Loucy (cell line): ENCODE measurements at regions not wholly inside any gene's neighbourhood (a gene's known extent, or its start where the extent isn't known, plus 50 kb on each side); places are given as distances from the start of the nearest gene placed in this dataset.

Experiments
- H2AFZ ChIP-seq: fragments of 200-600 bp; sonication (generic); 2 replicates; pipeline ENCODE4 v1.6.0; 2016; ENCODE audit warnings: antibody characterized with exemption, mild to moderate bottlenecking, low read length, moderate library complexity
- H3F3A ChIP-seq: fragments of 200-600 bp; 2 replicates; pipeline ENCODE4 v1.6.0; 2016; ENCODE audit warnings: antibody characterized with exemption, low read depth, mild to moderate bottlenecking
- H3K27me3 ChIP-seq: fragments of 200-600 bp; sonication (generic); 2 replicates; pipeline ENCODE4 v1.6.1; 2014; ENCODE audit warnings: low read length, mild to moderate bottlenecking; ENCODE audit not compliant: insufficient read depth, poor library complexity, severe bottlenecking
- H3K36me3 ChIP-seq: fragments of 200-600 bp; sonication (generic); 2 replicates; pipeline ENCODE4 v1.6.1; 2016; ENCODE audit warnings: low read length; ENCODE audit not compliant: insufficient read depth
- H3K4me1 ChIP-seq: fragments of 200-600 bp; sonication (generic); 2 replicates; pipeline ENCODE4 v1.5.1; 2014; ENCODE audit warnings: low read length, mild to moderate bottlenecking; ENCODE audit not compliant: insufficient read depth, poor library complexity, severe bottlenecking
- H3K4me2 ChIP-seq: fragments of 200-600 bp; sonication (generic); 2 replicates; pipeline ENCODE4 v1.6.0; 2014; ENCODE audit warnings: antibody characterized with exemption, low read length, low read depth, mild to moderate bottlenecking; ENCODE audit not compliant: poor library complexity, severe bottlenecking
- H3K4me3 ChIP-seq: fragments of 200-600 bp; sonication (generic); 2 replicates; pipeline ENCODE4 v1.5.1; 2014; ENCODE audit warnings: low read length, mild to moderate bottlenecking, mixed read lengths; ENCODE audit not compliant: poor library complexity, severe bottlenecking
- H3K79me2 ChIP-seq: fragments of 200-600 bp; sonication (generic); 2 replicates; pipeline ENCODE4 v1.6.1; 2014; ENCODE audit warnings: low read length; ENCODE audit not compliant: insufficient read depth
- H3K9ac ChIP-seq: fragments of 200-600 bp; sonication (generic); 2 replicates; pipeline ENCODE4 v1.6.0; 2014; ENCODE audit warnings: mild to moderate bottlenecking, low read depth, low read length, moderate library complexity; ENCODE audit not compliant: poor library complexity, severe bottlenecking
- H3K9me2 ChIP-seq: fragments of 200-600 bp; sonication (generic); replicated peaks from 2 replicates; pipeline ENCODE4 v1.6.1; 2016; ENCODE audit warnings: low read depth, low read length, mixed read lengths
- H3K9me3 ChIP-seq: fragments of 200-600 bp; sonication (generic); 2 replicates; pipeline ENCODE4 v1.6.1; 2014; ENCODE audit warnings: mild to moderate bottlenecking, antibody characterized with exemption, low read length, low read depth; ENCODE audit not compliant: insufficient read depth
- H4K20me1 ChIP-seq: fragments of 200-600 bp; sonication (generic); 2 replicates; pipeline ENCODE4 v1.6.0; 2014; ENCODE audit warnings: antibody characterized with exemption, low read length, mild to moderate bottlenecking; ENCODE audit not compliant: insufficient read depth, poor library complexity, severe bottlenecking
- EZH2phosphoT487 ChIP-seq: fragments of 200-600 bp; IDR thresholded peaks from 2 replicates; pipeline ENCODE4 v1.6.1; 2018; ENCODE audit warnings: antibody characterized with exemption, mild to moderate bottlenecking, moderate library complexity, borderline replicate concordance
- TF ChIP-seq, protein P1 (sequence below): fragments of 200-600 bp; sonication (generic); conservative IDR thresholded peaks from 2 replicates; pipeline ENCODE4 v1.5.1; 2014; ENCODE audit warnings: mild to moderate bottlenecking, antibody characterized with exemption, low read length

DNA sequence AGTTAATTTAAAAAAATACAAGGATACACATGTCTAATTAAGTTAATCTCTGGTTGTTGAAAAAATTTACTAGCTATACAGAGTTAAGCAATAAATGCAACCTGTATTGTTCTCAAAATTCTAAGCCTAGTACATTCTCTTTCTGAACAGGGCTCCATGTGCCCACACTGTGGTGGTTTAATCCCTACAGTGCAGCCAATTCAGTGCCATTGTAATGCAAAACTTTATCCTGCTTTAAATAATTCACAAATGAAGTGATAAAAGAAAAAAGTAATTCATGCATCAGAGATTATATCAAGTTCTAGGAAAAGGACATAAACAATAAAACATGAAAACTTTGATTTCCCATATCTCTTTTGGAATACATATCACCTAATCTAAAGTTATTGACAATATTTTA is 1089.2 kb downstream of the C4orf33 start:
- Histone ChIP-seq H3K4me3 (no peak overlapping the region), H2AFZ (no peak overlapping the region), H3K79me2 (no peaks in the 10 kb centered on the region), H3K27me3 (no peaks in the 10 kb centered on the region), H3K36me3 (no peaks in the 10 kb centered on the region), H4K20me1 (no peaks in the 10 kb centered on the region), H3K9ac (no peak overlapping the region), H3F3A (no peaks in the 10 kb centered on the region), H3K4me1 (no peaks in the 10 kb centered on the region), H3K9me2 (no peaks in the 10 kb centered on the region), H3K9me3 (no peaks in the 10 kb centered on the region), H3K4me2 (no peak overlapping the region)
- no peak for TF ChIP-seq EZH2phosphoT487
- TF ChIP-seq, protein P1, sequence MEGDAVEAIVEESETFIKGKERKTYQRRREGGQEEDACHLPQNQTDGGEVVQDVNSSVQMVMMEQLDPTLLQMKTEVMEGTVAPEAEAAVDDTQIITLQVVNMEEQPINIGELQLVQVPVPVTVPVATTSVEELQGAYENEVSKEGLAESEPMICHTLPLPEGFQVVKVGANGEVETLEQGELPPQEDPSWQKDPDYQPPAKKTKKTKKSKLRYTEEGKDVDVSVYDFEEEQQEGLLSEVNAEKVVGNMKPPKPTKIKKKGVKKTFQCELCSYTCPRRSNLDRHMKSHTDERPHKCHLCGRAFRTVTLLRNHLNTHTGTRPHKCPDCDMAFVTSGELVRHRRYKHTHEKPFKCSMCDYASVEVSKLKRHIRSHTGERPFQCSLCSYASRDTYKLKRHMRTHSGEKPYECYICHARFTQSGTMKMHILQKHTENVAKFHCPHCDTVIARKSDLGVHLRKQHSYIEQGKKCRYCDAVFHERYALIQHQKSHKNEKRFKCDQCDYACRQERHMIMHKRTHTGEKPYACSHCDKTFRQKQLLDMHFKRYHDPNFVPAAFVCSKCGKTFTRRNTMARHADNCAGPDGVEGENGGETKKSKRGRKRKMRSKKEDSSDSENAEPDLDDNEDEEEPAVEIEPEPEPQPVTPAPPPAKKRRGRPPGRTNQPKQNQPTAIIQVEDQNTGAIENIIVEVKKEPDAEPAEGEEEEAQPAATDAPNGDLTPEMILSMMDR: no peak

DNA sequence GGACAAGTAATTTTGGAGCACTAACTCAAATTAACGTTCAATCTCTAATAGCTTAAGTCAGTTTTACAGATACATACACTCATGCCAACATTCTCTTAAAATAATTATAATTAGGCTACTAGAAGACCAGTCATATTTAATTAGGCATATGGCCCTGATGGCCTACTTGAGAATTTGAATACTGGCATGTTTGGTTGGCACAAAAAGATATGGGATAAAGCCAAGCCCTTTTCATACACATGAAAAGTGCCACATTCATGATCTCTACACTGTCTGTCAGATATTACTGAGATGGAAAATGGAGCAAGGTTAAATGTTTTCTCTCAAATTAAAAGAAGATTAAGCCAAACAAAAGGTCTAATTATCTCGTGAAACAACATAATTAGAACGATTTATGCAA is 1091.0 kb downstream of the C4orf33 start:
- Histone ChIP-seq H3K4me3 (no peak overlapping the region), H3K27me3 (no peaks in the 10 kb centered on the region), H3K9me3 (no peaks in the 10 kb centered on the region), H3K79me2 (no peaks in the 10 kb centered on the region), H3K4me2 (no peak overlapping the region), H3K9me2 (no peaks in the 10 kb centered on the region), H3K36me3 (no peaks in the 10 kb centered on the region), H2AFZ (no peak overlapping the region), H4K20me1 (no peaks in the 10 kb centered on the region), H3F3A (no peaks in the 10 kb centered on the region), H3K4me1 (no peaks in the 10 kb centered on the region), H3K9ac (no peak overlapping the region)
- no peak for TF ChIP-seq EZH2phosphoT487
- TF ChIP-seq, protein P1: no peak

DNA sequence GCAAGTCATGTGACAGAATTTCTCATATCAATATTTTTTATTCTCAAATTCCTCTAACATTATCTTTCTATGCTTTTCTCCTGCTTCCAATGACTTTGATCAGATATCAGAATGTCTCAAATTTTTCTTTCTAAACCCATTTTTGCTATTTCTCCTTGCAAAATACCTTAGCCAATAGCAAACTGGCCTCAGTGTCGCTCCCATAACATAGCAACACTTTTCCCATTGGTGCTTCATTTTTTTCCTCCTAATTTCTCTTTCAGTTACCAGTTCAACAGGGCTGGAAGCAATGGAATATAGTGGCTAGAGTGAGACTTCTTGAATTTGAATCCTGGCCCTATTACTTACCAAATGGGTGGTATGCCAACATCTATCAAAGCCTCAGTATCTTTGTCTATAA is 1091.6 kb downstream of the C4orf33 start:
- Histone ChIP-seq H2AFZ (no peak overlapping the region), H3K36me3 (no peaks in the 10 kb centered on the region), H3K9me3 (no peaks in the 10 kb centered on the region)

More for the DNA sequence above, 1091.6 kb downstream of the C4orf33 start:
- H3K79me2 ChIP-seq: no peaks in the 10 kb centered on the region
- H3F3A ChIP-seq: no peaks in the 10 kb centered on the region
- no peak overlapping the region for H3K4me3 ChIP-seq
- no peaks in the 10 kb centered on the region for H4K20me1 ChIP-seq
- no peaks in the 10 kb centered on the region for H3K27me3 ChIP-seq
- H3K4me2 ChIP-seq: no peak overlapping the region
- no peak for TF ChIP-seq EZH2phosphoT487
- TF ChIP-seq, protein P1: no peak
- H3K4me1 ChIP-seq: no peaks in the 10 kb centered on the region
- no peaks in the 10 kb centered on the region for H3K9me2 ChIP-seq
- no peak overlapping the region for H3K9ac ChIP-seq
